GM21576 (cell line): ENCODE measurements at regions not wholly inside any gene's neighbourhood (a gene's known extent, or its start where the extent isn't known, plus 50 kb on each side); places are given as distances from the start of the nearest gene placed in this dataset.
"Not testable (repeated sequence)": the region's sequence is repeated elsewhere in the genome, so short reads cannot be mapped to it uniquely, and the experiment has no call there.

Source experiments
- ATAC-seq: cut with Tn5 transposase; IDR thresholded peaks from one replicate; pipeline ENCODE4 v1.9.1; 2021; ENCODE audit warnings: mild to moderate bottlenecking, moderate library complexity; ENCODE audit not compliant: unreplicated experiment

- no peak for ATAC-seq
Observed at GRCh38 chr22:47533961-47534803, 771.7 kb downstream of the TBC1D22A start.

GRCh38 chr22:47517062-47517461 is 754.6 kb downstream of the TBC1D22A start:
- no peak for ATAC-seq

- no peak for ATAC-seq
Observed at GRCh38 chr22:47515384-47516125, 753.1 kb downstream of the TBC1D22A start.

GRCh38 chr22:47512617-47513016 is 750.2 kb downstream of the TBC1D22A start:
- no peak for ATAC-seq

- no peak for ATAC-seq
Observed at GRCh38 chr22:47504962-47505361, 742.5 kb downstream of the TBC1D22A start.

GRCh38 chr22:47498969-47499495 is 736.6 kb downstream of the TBC1D22A start:
- ATAC-seq: no peak

GRCh38 chr22:47497666-47498065 is 735.2 kb downstream of the TBC1D22A start:
- no peak for ATAC-seq

- ATAC-seq: no peak
Observed at GRCh38 chr22:47495110-47495509, 732.7 kb downstream of the TBC1D22A start.

GRCh38 chr22:47488131-47488530 is 725.7 kb downstream of the TBC1D22A start:
- ATAC-seq: not testable (repeated sequence)

- ATAC-seq: no peak
Observed at GRCh38 chr22:47486569-47487312, 724.3 kb downstream of the TBC1D22A start.

GRCh38 chr22:47484960-47485569 is 722.6 kb downstream of the TBC1D22A start:
- ATAC-seq: no peak

GRCh38 chr22:47476231-47476630 is 713.8 kb downstream of the TBC1D22A start:
- ATAC-seq: no peak

GRCh38 chr22:47474895-47475294 is 712.4 kb downstream of the TBC1D22A start:
- ATAC-seq: no peak

GRCh38 chr22:47474464-47474863 is 712.0 kb downstream of the TBC1D22A start:
- no peak for ATAC-seq

- ATAC-seq: no peak
Observed at GRCh38 chr22:47472636-47473035, 710.2 kb downstream of the TBC1D22A start.

GRCh38 chr22:47471406-47471805 is 709.0 kb downstream of the TBC1D22A start:
- ATAC-seq: no peak

GRCh38 chr22:47465809-47466208 is 703.4 kb downstream of the TBC1D22A start:
- ATAC-seq: no peak

- no peak for ATAC-seq
Observed at GRCh38 chr22:47465222-47465621, 702.8 kb downstream of the TBC1D22A start.

GRCh38 chr22:47463220-47463619 is 700.8 kb downstream of the TBC1D22A start:
- no peak for ATAC-seq

- ATAC-seq: no peak
Observed at GRCh38 chr22:47460861-47461260, 698.4 kb downstream of the TBC1D22A start.

GRCh38 chr22:47460176-47460575 is 697.7 kb downstream of the TBC1D22A start:
- no peak for ATAC-seq
